DND-41 (cell line): ENCODE measurements at regions not wholly inside any gene's neighbourhood (a gene's known extent, or its start where the extent isn't known, plus 50 kb on each side); places are given as distances from the start of the nearest gene placed in this dataset.

Experiments
- ATAC-seq: fragments of 200-7000 bp; cut with Tn5 transposase; 3 replicates; pipeline ENCODE4 v1.9.1; 2021; ENCODE audit warnings: low read depth; ENCODE audit not compliant: insufficient read depth
- DNase-seq: peaks from one replicate; pipeline ENCODE4 v3.0.0-alpha.2; 2020
- H2AFZ ChIP-seq: 2 replicates; pipeline ENCODE4 v1.6.0; 2012; ENCODE audit warnings: low read depth, low read length
- H3K27ac ChIP-seq: 2 replicates; pipeline ENCODE4 v1.5.1; 2012; ENCODE audit warnings: low read length, inconsistent platforms
- H3K27me3 ChIP-seq: fragments of 200-600 bp; sonication (generic); 2 replicates; pipeline ENCODE4 v1.6.0; 2012; ENCODE audit warnings: low read length, mild to moderate bottlenecking, inconsistent platforms; ENCODE audit not compliant: insufficient read depth, poor library complexity
- H3K36me3 ChIP-seq: 2 replicates; pipeline ENCODE4 v1.5.1; 2012; ENCODE audit warnings: low read length, inconsistent platforms; ENCODE audit not compliant: insufficient read depth
- H3K4me1 ChIP-seq: 2 replicates; pipeline ENCODE4 v1.5.1; 2012; ENCODE audit warnings: mild to moderate bottlenecking, low read length; ENCODE audit not compliant: insufficient read depth
- H3K4me2 ChIP-seq: 2 replicates; pipeline ENCODE4 v1.6.0; 2012; ENCODE audit warnings: mild to moderate bottlenecking, moderate library complexity, low read length, inconsistent platforms; ENCODE audit not compliant: insufficient read depth
- H3K4me3 ChIP-seq, 2 experiments: fragments of 200-600 bp in 1 of 2; shearing (Covaris generic) in 1 of 2; 2 replicates each; pipeline ENCODE4 v1.5.1; 2012 to 2016; ENCODE audit warnings: inconsistent platforms in 2 of 2, low read length in 2 of 2, mild to moderate bottlenecking in 2 of 2, low read depth in 1 of 2, moderate library complexity in 1 of 2
- H3K79me2 ChIP-seq: 2 replicates; pipeline ENCODE4 v1.6.0; 2012; ENCODE audit warnings: low read length, inconsistent platforms; ENCODE audit not compliant: insufficient read depth
- H3K9ac ChIP-seq: 2 replicates; pipeline ENCODE4 v1.6.0; 2012; ENCODE audit warnings: low read depth, mild to moderate bottlenecking, inconsistent platforms, low read length, moderate library complexity
- H3K9me3 ChIP-seq: 2 replicates; pipeline ENCODE4 v1.5.1; 2012; ENCODE audit warnings: low read length, moderate library complexity, mild to moderate bottlenecking, inconsistent platforms; ENCODE audit not compliant: insufficient read depth, severe bottlenecking
- H4K20me1 ChIP-seq: 2 replicates; pipeline ENCODE4 v1.6.0; 2012; ENCODE audit warnings: low read length; ENCODE audit not compliant: insufficient read depth
- EZH2 ChIP-seq: IDR thresholded peaks from 3 replicates; pipeline ENCODE4 v1.6.1; 2012; ENCODE audit warnings: borderline replicate concordance, low read depth, mild to moderate bottlenecking, moderate library complexity, low read length, inconsistent platforms; ENCODE audit not compliant: severe bottlenecking
- TF ChIP-seq, protein P1 (sequence below): IDR thresholded peaks from 2 replicates; pipeline ENCODE4 v1.5.1; 2012; ENCODE audit warnings: borderline replicate concordance, low read length, moderate library complexity, mild to moderate bottlenecking; ENCODE audit not compliant: poor library complexity, severe bottlenecking; ENCODE audit errors: extremely low read depth

DNA sequence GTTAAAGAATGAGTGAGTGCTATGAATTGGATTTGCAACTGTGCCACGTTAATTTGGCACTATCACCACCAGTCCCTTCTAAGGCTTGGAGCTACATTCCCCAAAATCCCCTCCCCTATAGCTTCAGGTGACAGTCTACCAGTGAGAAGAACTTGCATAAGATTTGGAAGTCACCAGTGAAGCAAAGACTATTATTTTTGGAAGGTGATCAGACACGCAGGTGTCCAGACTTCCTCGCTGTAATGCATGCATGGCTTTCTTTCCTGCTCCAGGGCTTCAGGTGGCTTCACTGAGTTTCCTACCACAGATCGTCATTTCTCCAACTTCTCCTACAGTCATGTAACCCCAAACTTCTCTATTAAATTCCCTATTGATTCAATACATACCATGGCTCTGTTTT lies 61.4 kb downstream of the SLC41A2 start:
- H3K4me1 ChIP-seq, result no peaks in the 10 kb centered on the region
- no peak overlapping the region for H3K27ac ChIP-seq
- TF ChIP-seq EZH2, result no peak
- TF ChIP-seq, protein P1, sequence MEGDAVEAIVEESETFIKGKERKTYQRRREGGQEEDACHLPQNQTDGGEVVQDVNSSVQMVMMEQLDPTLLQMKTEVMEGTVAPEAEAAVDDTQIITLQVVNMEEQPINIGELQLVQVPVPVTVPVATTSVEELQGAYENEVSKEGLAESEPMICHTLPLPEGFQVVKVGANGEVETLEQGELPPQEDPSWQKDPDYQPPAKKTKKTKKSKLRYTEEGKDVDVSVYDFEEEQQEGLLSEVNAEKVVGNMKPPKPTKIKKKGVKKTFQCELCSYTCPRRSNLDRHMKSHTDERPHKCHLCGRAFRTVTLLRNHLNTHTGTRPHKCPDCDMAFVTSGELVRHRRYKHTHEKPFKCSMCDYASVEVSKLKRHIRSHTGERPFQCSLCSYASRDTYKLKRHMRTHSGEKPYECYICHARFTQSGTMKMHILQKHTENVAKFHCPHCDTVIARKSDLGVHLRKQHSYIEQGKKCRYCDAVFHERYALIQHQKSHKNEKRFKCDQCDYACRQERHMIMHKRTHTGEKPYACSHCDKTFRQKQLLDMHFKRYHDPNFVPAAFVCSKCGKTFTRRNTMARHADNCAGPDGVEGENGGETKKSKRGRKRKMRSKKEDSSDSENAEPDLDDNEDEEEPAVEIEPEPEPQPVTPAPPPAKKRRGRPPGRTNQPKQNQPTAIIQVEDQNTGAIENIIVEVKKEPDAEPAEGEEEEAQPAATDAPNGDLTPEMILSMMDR, result no peak
- DNase-seq, result no peak
- H4K20me1 ChIP-seq, result no peaks in the 10 kb centered on the region
- no peaks in the 10 kb centered on the region for H3K36me3 ChIP-seq
- peaks cover 3% of the 10 kb centered on the region for H3K9me3 ChIP-seq
- no peak for ATAC-seq
- H3K4me2 ChIP-seq, result no peak overlapping the region
- no peak overlapping the region for H2AFZ ChIP-seq
- H3K9ac ChIP-seq, result no peak overlapping the region
- no peaks in the 10 kb centered on the region for H3K79me2 ChIP-seq
- no peak overlapping the region for H3K4me3 ChIP-seq
- H3K27me3 ChIP-seq, result no peaks in the 10 kb centered on the region

DNA sequence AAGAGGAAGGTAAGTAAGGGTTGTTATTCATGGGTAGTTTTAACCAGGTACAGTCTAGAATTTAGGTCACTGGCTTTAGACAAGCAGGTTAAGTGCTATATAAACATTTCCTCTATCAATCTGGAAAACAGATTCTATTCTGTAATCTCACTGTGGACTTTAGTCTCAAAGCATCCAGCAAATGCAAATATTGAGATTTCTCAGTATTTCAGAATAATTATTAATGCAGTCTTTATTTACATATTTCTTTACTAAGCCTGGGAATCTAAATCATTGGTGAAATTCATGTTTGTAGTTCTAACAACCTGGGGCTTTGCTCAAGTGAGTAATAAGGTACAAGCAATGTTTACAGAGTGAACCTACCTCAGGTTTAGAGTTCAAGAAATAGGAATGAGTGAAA lies 61.9 kb downstream of the SLC41A2 start:
- Histone ChIP-seq H4K20me1 (no peaks in the 10 kb centered on the region), H3K4me1 (no peaks in the 10 kb centered on the region), H3K9ac (no peak overlapping the region), H3K27ac (no peak overlapping the region), H3K36me3 (no peaks in the 10 kb centered on the region), H3K79me2 (no peaks in the 10 kb centered on the region), H3K4me2 (no peak overlapping the region), H3K4me3 (no peak overlapping the region), H3K27me3 (no peaks in the 10 kb centered on the region), H3K9me3 (peaks cover 3% of the 10 kb centered on the region), H2AFZ (no peak overlapping the region)
- no peak for DNase-seq
- TF ChIP-seq, protein P1, result no peak
- no peak for TF ChIP-seq EZH2
- no peak for ATAC-seq

DNA sequence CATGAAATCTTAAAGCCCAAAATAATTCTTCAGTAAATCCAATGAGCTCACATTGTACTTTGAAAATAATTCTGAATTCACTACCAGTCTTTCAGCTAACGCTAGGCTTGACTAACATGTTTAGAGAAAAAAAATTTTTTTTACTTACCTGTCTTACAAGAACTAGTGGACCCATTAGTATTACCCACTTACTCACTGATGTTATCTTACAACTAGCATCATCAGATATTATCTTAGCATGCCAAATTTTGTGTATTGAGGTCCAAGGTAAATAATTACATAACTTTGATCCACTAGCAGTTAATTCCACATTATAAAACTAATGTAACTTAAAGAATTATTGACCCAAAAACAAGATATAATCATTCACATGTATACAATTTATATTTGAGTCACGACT lies 62.7 kb downstream of the SLC41A2 start:
- Histone ChIP-seq H4K20me1 (no peaks in the 10 kb centered on the region), H3K4me2 (no peak overlapping the region), H3K4me1 (no peaks in the 10 kb centered on the region), H3K36me3 (no peaks in the 10 kb centered on the region), H3K79me2 (no peaks in the 10 kb centered on the region), H2AFZ (no peak overlapping the region), H3K27ac (no peak overlapping the region), H3K9me3 (peaks cover 3% of the 10 kb centered on the region), H3K9ac (no peak overlapping the region), H3K4me3 (no peak overlapping the region), H3K27me3 (no peaks in the 10 kb centered on the region)
- TF ChIP-seq EZH2, result no peak
- TF ChIP-seq, protein P1, result no peak
- ATAC-seq (no peak), DNase-seq (no peak)
